ENCODE measurements at regions not wholly inside any gene's neighbourhood (a gene's known extent, or its start where the extent isn't known, plus 50 kb on each side); places are given as distances from the start of the nearest gene placed in this dataset.

DNA sequence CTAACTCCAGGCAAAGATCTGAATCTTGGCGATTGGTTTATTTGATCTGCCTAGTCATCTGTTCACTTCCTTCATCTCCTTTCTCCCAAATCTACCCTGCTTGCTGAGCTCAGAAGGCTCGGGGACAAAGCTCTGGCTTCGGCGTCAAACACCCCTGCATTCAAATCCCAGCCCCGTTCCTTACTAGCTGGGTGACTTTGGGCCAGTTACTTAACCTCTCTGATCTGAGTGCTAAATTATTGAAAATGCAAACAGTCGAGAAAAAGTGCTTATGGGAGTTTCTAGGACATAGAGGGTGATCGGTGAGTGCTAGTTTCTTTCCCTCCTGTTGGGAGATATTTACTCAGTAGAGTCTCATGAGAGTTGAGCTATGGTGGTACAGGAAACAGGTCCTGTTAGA is 121.2 kb upstream of the RFLNA start:
- no peaks in the 10 kb centered on the region for H3K27me3 ChIP-seq (ENCODE audit: insufficient read depth, low read length)
- no peak overlapping the region for H3K4me3 Mint-ChIP-seq

More for the DNA sequence above, 121.2 kb upstream of the RFLNA start:
- Histone ChIP-seq H2AK5ac (ENCODE audit: insufficient read length, low read length) (no peak overlapping the region), H4K91ac (ENCODE audit: insufficient read length, low read depth, low read length) (no peak overlapping the region), H3K23me2 (ENCODE audit: insufficient read length, low read depth, low read length, poor library complexity, severe bottlenecking) (no peaks in the 10 kb centered on the region), H2BK120ac (ENCODE audit: low read depth, low read length, poor library complexity, severe bottlenecking) (no peak overlapping the region), H3K27ac (ENCODE audit: insufficient read length, low read depth, low read length) (no peak overlapping the region), H2BK12ac (ENCODE audit: insufficient read length, low read depth, low read length) (no peak overlapping the region), H3K79me2 (ENCODE audit: insufficient read depth, low read length) (no peaks in the 10 kb centered on the region), H2BK15ac (ENCODE audit: low read depth, low read length) (no peak overlapping the region), H3K9ac (ENCODE audit: extremely low read depth, insufficient read length, low read length) (no peak overlapping the region), H3T11ph (ENCODE audit: low read length) (no peak overlapping the region), H3K56ac (ENCODE audit: insufficient read length, low read depth, low read length) (no peak overlapping the region), H3K18ac (ENCODE audit: insufficient read length, low read depth, low read length) (no peak overlapping the region), H3K23ac (ENCODE audit: insufficient read length, low read depth, low read length) (no peak overlapping the region), H2AFZ (ENCODE audit: low read length) (no peak overlapping the region), H4K5ac (ENCODE audit: insufficient read length, low read depth, low read length) (no peak overlapping the region), H4K8ac (replicated peaks; ENCODE audit: insufficient read length, low read depth, low read length) (no peak overlapping the region), H3K4me1 (ENCODE audit: insufficient read depth, low read length) (peaks cover 3% of the 10 kb centered on the region; the same call in 1 of the 2 replicates), H4K20me1 (ENCODE audit: control insufficient read depth, insufficient read depth, insufficient read length) (no peaks in the 10 kb centered on the region), H3K9me3 (ENCODE audit: control insufficient read depth, low read depth, low read length) (no peaks in the 10 kb centered on the region), H3K14ac (ENCODE audit: insufficient read depth, low read length) (no peak overlapping the region), H2BK20ac (ENCODE audit: low read depth, low read length, poor library complexity, severe bottlenecking) (no peak overlapping the region), H3K4ac (ENCODE audit: low read depth, low read length) (no peak overlapping the region), H2BK5ac (ENCODE audit: insufficient read length, low read length) (no peak overlapping the region), H3K79me1 (ENCODE audit: insufficient read depth, low read depth, low read length, poor library complexity, severe bottlenecking) (no peaks in the 10 kb centered on the region), H3K4me2 (ENCODE audit: insufficient read depth, insufficient read length, low read length) (no peak overlapping the region)
- H3K27me3 Mint-ChIP-seq (ENCODE audit: low read depth): peaks cover 7% of the 10 kb centered on the region
- H3K27ac Mint-ChIP-seq: no peak overlapping the region; a peak in 1 of 7 replicates
- TF ChIP-seq, protein P1, sequence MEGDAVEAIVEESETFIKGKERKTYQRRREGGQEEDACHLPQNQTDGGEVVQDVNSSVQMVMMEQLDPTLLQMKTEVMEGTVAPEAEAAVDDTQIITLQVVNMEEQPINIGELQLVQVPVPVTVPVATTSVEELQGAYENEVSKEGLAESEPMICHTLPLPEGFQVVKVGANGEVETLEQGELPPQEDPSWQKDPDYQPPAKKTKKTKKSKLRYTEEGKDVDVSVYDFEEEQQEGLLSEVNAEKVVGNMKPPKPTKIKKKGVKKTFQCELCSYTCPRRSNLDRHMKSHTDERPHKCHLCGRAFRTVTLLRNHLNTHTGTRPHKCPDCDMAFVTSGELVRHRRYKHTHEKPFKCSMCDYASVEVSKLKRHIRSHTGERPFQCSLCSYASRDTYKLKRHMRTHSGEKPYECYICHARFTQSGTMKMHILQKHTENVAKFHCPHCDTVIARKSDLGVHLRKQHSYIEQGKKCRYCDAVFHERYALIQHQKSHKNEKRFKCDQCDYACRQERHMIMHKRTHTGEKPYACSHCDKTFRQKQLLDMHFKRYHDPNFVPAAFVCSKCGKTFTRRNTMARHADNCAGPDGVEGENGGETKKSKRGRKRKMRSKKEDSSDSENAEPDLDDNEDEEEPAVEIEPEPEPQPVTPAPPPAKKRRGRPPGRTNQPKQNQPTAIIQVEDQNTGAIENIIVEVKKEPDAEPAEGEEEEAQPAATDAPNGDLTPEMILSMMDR (conservative IDR thresholded peaks at IDR 0.05): no peak
- H3K4me1 Mint-ChIP-seq: peaks cover 24 to 25% of the 10 kb centered on the region in 2 experiments
- WGBS (ENCODE audit: extremely low coverage, insufficient read length, low lambda C conversion rate): no CpG with 5 or more reads among the region's 7 CpGs
- H3K9me3 Mint-ChIP-seq: peaks cover 3 to 4% of the 10 kb centered on the region in 2 experiments; a peak in 4 of 5 replicates
- H3K36me3 Mint-ChIP-seq (ENCODE audit: insufficient read depth in 1 of 3, low read depth in 3 of 3): peaks cover 0 to 5% (median 0%) of the 10 kb centered on the region in 3 experiments; a peak in 4 of 7 replicates
- DNase-seq: no peak

Data from H9 (cell line).